NK-92 (cell line): ENCODE measurements at regions not wholly inside any gene's neighbourhood (a gene's known extent, or its start where the extent isn't known, plus 50 kb on each side); places are given as distances from the start of the nearest gene placed in this dataset.

Experiments
- DNase-seq: peaks from one replicate; lab custom pipeline; 2025; ENCODE audit not compliant: unreplicated experiment; lab: John Stamatoyannopoulos, UW

- DNase-seq, result no peak
Measured at GRCh38 chr10:129106314-129106713, 360.7 kb upstream of the MGMT start.

- no peak for DNase-seq
Measured at GRCh38 chr10:129107525-129107924, 359.5 kb upstream of the MGMT start.

- no peak for DNase-seq
Measured at GRCh38 chr10:129108378-129108777, 358.7 kb upstream of the MGMT start.

- no peak for DNase-seq
Measured at GRCh38 chr10:129108994-129109393, 358.0 kb upstream of the MGMT start.

- no peak for DNase-seq
Measured at GRCh38 chr10:129110780-129111179, 356.3 kb upstream of the MGMT start.

- DNase-seq, result no peak
Measured at GRCh38 chr10:129111922-129112321, 355.1 kb upstream of the MGMT start.

GRCh38 chr10:129114588-129114987 lies 352.5 kb upstream of the MGMT start:
- DNase-seq, result no peak

- no peak for DNase-seq
Measured at GRCh38 chr10:129116371-129116770, 350.7 kb upstream of the MGMT start.

GRCh38 chr10:129120441-129120840 lies 346.6 kb upstream of the MGMT start:
- DNase-seq, result no peak

- no peak for DNase-seq
Measured at GRCh38 chr10:129122846-129123245, 344.2 kb upstream of the MGMT start.

GRCh38 chr10:129123428-129123827 lies 343.6 kb upstream of the MGMT start:
- no peak for DNase-seq

- DNase-seq, result no peak
Measured at GRCh38 chr10:129126982-129127381, 340.1 kb upstream of the MGMT start.

- DNase-seq, result no peak
Measured at GRCh38 chr10:129131457-129132132, 335.4 kb upstream of the MGMT start.

- no peak for DNase-seq
Measured at GRCh38 chr10:129133856-129134255, 333.2 kb upstream of the MGMT start.

GRCh38 chr10:129134371-129134770 lies 332.7 kb upstream of the MGMT start:
- DNase-seq, result no peak

- DNase-seq, result no peak
Measured at GRCh38 chr10:129135624-129136023, 331.4 kb upstream of the MGMT start.

- no peak for DNase-seq
Measured at GRCh38 chr10:129136074-129136473, 331.0 kb upstream of the MGMT start.

GRCh38 chr10:129136951-129137350 lies 330.1 kb upstream of the MGMT start:
- no peak for DNase-seq

GRCh38 chr10:129140921-129141885 lies 325.8 kb upstream of the MGMT start:
- DNase-seq, result no peak

GRCh38 chr10:129151281-129151680 lies 315.8 kb upstream of the MGMT start:
- DNase-seq, result no peak

GRCh38 chr10:129156406-129156805 lies 310.6 kb upstream of the MGMT start:
- DNase-seq, result no peak

GRCh38 chr10:129157185-129157584 lies 309.9 kb upstream of the MGMT start:
- no peak for DNase-seq
